ENCODE measurements at regions not wholly inside any gene's neighbourhood (a gene's known extent, or its start where the extent isn't known, plus 50 kb on each side); places are given as distances from the start of the nearest gene placed in this dataset.
"Not testable (repeated sequence)": the region's sequence is repeated elsewhere in the genome, so short reads cannot be mapped to it uniquely, and the experiment has no call there.

GRCh38 chr13:20313896-20314295 is 81.8 kb upstream of the GJB6 start:
- no peak for DNase-seq (ENCODE audit: low read depth)
- TF ChIP-seq, protein P1, sequence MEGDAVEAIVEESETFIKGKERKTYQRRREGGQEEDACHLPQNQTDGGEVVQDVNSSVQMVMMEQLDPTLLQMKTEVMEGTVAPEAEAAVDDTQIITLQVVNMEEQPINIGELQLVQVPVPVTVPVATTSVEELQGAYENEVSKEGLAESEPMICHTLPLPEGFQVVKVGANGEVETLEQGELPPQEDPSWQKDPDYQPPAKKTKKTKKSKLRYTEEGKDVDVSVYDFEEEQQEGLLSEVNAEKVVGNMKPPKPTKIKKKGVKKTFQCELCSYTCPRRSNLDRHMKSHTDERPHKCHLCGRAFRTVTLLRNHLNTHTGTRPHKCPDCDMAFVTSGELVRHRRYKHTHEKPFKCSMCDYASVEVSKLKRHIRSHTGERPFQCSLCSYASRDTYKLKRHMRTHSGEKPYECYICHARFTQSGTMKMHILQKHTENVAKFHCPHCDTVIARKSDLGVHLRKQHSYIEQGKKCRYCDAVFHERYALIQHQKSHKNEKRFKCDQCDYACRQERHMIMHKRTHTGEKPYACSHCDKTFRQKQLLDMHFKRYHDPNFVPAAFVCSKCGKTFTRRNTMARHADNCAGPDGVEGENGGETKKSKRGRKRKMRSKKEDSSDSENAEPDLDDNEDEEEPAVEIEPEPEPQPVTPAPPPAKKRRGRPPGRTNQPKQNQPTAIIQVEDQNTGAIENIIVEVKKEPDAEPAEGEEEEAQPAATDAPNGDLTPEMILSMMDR (IDR thresholded peaks at IDR 0.05; ENCODE audit: insufficient read depth, low read depth, low read length, missing control alignments) = no peak
- no peak overlapping the region for H3K4me3 ChIP-seq (ENCODE audit: low read depth, low read length)

- DNase-seq (ENCODE audit: low read depth) = no peak
- TF ChIP-seq, protein P1 (IDR thresholded peaks at IDR 0.05; ENCODE audit: insufficient read depth, low read depth, low read length, missing control alignments) = no peak
- H3K4me3 ChIP-seq (ENCODE audit: low read depth, low read length) = no peak overlapping the region
Observed at GRCh38 chr13:20312292-20312691, 80.2 kb upstream of the GJB6 start.

DNA sequence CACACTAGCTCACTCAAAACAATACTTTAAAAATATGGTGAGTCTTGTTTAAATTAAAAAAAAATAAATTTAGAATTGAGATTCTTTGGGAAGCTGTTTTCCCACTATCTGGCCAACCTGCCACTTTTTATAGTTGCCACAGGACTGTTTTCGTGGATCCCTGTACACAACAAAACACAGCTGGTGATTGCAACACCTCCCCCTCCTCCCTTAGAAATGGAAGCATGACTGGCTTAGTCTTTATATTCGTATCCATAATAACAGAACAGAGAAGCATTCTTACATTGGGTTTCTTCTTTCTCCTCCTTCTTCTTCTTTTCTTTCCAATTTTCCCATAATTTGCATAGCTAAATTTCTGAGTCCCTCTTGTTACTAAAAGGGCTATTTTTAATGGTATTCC is 79.5 kb upstream of the GJB6 start:
- no peak for DNase-seq (ENCODE audit: low read depth)
- TF ChIP-seq, protein P1 (IDR thresholded peaks at IDR 0.05; ENCODE audit: insufficient read depth, low read depth, low read length, missing control alignments) = no peak
- H3K4me3 ChIP-seq (ENCODE audit: low read depth, low read length) = no peak overlapping the region

GRCh38 chr13:20311022-20311421 is 78.9 kb upstream of the GJB6 start:
- TF ChIP-seq, protein P1 (IDR thresholded peaks at IDR 0.05; ENCODE audit: insufficient read depth, low read depth, low read length, missing control alignments) = no peak
- no peak for DNase-seq (ENCODE audit: low read depth)
- H3K4me3 ChIP-seq (ENCODE audit: low read depth, low read length) = no peak overlapping the region

GRCh38 chr13:20306039-20306438 is 73.9 kb upstream of the GJB6 start:
- H3K4me3 ChIP-seq (ENCODE audit: low read depth, low read length) = no peak overlapping the region
- TF ChIP-seq, protein P1 (IDR thresholded peaks at IDR 0.05; ENCODE audit: insufficient read depth, low read depth, low read length, missing control alignments) = no peak
- DNase-seq (ENCODE audit: low read depth) = no peak

DNA sequence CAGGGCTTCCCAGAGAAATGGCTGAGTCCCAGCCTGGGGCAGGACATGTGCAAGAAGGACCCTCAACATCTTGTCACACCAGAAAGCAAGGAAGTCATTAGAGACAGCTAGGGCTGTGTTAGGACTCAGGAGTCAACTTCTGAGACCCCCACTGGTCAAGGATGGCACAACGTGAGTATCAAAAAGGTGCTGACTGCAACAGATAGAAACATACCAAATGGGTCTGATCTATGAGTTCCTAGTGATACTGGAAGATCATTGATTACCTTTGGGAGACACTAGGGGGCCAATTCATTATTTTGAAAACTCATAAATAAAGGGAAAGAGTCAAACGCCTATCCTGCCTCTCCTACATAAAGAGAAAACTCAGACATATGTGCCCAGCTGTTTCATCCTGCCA is 73.5 kb upstream of the GJB6 start:
- TF ChIP-seq, protein P1 (IDR thresholded peaks at IDR 0.05; ENCODE audit: insufficient read depth, low read depth, low read length, missing control alignments) = no peak
- DNase-seq (ENCODE audit: low read depth) = no peak
- no peak overlapping the region for H3K4me3 ChIP-seq (ENCODE audit: low read depth, low read length)

- DNase-seq (ENCODE audit: low read depth); H3K4me3 ChIP-seq (ENCODE audit: low read depth, low read length): not testable (repeated sequence)
Observed at GRCh38 chr13:20304061-20304460, 71.9 kb upstream of the GJB6 start.

Measured in GM12865 (cell line).